ENCODE measurements at regions not wholly inside any gene's neighbourhood (a gene's known extent, or its start where the extent isn't known, plus 50 kb on each side); places are given as distances from the start of the nearest gene placed in this dataset.

DNA sequence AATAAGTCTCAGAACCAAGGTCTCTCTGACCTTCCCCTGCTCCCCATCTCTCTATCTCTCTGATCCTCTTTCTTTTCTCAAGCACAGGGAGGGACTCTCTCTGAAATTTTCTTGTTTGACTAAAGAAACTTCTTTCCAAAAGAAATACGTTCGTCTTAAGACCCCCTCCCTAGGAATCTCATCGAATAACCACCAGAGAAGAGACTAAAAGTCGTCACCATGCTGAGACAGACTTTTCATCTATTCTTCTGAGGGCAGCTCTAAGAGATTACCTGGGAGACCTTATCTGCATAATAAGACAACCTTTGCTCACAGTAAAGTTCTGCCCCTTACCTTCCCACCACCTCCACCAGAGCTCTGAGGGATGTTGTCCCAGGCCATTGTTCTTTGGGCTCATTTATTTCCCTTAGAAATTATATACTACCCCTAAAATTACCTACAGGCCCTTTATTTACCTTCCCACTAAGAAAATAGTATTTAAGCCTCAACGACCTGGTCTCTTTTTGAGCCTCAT, 133.7 kb upstream of the EEF2KMT start:
- Histone ChIP-seq H3K4me1 (ENCODE audit: control insufficient read depth, extremely low read depth, insufficient read depth, low read length) (no peaks in the 10 kb centered on the region), H3K27me3 (ENCODE audit: control insufficient read depth, insufficient read depth, low read length) (no peaks in the 10 kb centered on the region), H3K36me3 (ENCODE audit: control insufficient read depth, insufficient read depth, low read length) (no peaks in the 10 kb centered on the region), H3K9me3 (ENCODE audit: control insufficient read depth, insufficient read depth, low read depth, low read length) (no peaks in the 10 kb centered on the region), H3K9ac (ENCODE audit: insufficient read depth, low read length) (no peak overlapping the region), H2AFZ (ENCODE audit: low read length) (no peak overlapping the region), H3K79me2 (ENCODE audit: control insufficient read depth, insufficient read depth, low read length) (no peaks in the 10 kb centered on the region), H3K27ac (ENCODE audit: insufficient read depth, low read length) (no peak overlapping the region), H3K4me2 (ENCODE audit: extremely low read depth, insufficient read depth, low read length) (no peak overlapping the region), H3K4me3 (replicated peaks in 1 of 4; ENCODE audit: control extremely low read depth in 1 of 4, insufficient read depth in 1 of 4, low read depth in 3 of 4, low read length in 4 of 4) (no peak overlapping the region), H4K20me1 (ENCODE audit: control insufficient read depth, extremely low read depth, insufficient read depth, low read length) (no peaks in the 10 kb centered on the region)
- no peak for DNase-seq (ENCODE audit: low read depth in 2 of 2)
- no peak for TF ChIP-seq EZH2 (IDR thresholded peaks at IDR 0.05; ENCODE audit: low read length, missing control alignments)
- TF ChIP-seq, protein P1, sequence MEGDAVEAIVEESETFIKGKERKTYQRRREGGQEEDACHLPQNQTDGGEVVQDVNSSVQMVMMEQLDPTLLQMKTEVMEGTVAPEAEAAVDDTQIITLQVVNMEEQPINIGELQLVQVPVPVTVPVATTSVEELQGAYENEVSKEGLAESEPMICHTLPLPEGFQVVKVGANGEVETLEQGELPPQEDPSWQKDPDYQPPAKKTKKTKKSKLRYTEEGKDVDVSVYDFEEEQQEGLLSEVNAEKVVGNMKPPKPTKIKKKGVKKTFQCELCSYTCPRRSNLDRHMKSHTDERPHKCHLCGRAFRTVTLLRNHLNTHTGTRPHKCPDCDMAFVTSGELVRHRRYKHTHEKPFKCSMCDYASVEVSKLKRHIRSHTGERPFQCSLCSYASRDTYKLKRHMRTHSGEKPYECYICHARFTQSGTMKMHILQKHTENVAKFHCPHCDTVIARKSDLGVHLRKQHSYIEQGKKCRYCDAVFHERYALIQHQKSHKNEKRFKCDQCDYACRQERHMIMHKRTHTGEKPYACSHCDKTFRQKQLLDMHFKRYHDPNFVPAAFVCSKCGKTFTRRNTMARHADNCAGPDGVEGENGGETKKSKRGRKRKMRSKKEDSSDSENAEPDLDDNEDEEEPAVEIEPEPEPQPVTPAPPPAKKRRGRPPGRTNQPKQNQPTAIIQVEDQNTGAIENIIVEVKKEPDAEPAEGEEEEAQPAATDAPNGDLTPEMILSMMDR (conservative IDR thresholded peaks at IDR 0.05 in 1 of 2, IDR thresholded peaks at IDR 0.05 in 1 of 2; ENCODE audit: low read depth in 1 of 2, low read length in 2 of 2): no peak

GRCh38 chr16:5228369-5228768, 130.8 kb upstream of the EEF2KMT start:
- H4K20me1 ChIP-seq (ENCODE audit: control insufficient read depth, extremely low read depth, insufficient read depth, low read length): no peaks in the 10 kb centered on the region
- TF ChIP-seq, protein P1 (conservative IDR thresholded peaks at IDR 0.05 in 1 of 2, IDR thresholded peaks at IDR 0.05 in 1 of 2; ENCODE audit: low read depth in 1 of 2, low read length in 2 of 2): no peak

GRCh38 chr16:5225931-5226655, 128.5 kb upstream of the EEF2KMT start:
- H3K9me3 ChIP-seq (ENCODE audit: control insufficient read depth, insufficient read depth, low read depth, low read length): no peaks in the 10 kb centered on the region
- H4K20me1 ChIP-seq (ENCODE audit: control insufficient read depth, extremely low read depth, insufficient read depth, low read length): no peaks in the 10 kb centered on the region
- H3K79me2 ChIP-seq (ENCODE audit: control insufficient read depth, insufficient read depth, low read length): no peaks in the 10 kb centered on the region
- H3K4me1 ChIP-seq (ENCODE audit: control insufficient read depth, extremely low read depth, insufficient read depth, low read length): no peaks in the 10 kb centered on the region
- no peak overlapping the region for H3K4me3 ChIP-seq (replicated peaks in 1 of 4; ENCODE audit: control extremely low read depth in 1 of 4, insufficient read depth in 1 of 4, low read depth in 3 of 4, low read length in 4 of 4)
- no peak for TF ChIP-seq EZH2 (IDR thresholded peaks at IDR 0.05; ENCODE audit: low read length, missing control alignments)
- TF ChIP-seq, protein P1 (conservative IDR thresholded peaks at IDR 0.05 in 1 of 2, IDR thresholded peaks at IDR 0.05 in 1 of 2; ENCODE audit: low read depth in 1 of 2, low read length in 2 of 2): no peak
- no peak for DNase-seq (ENCODE audit: low read depth in 2 of 2)
- H3K9ac ChIP-seq (ENCODE audit: insufficient read depth, low read length): no peak overlapping the region
- H3K4me2 ChIP-seq (ENCODE audit: extremely low read depth, insufficient read depth, low read length): no peak overlapping the region
- H3K27me3 ChIP-seq (ENCODE audit: control insufficient read depth, insufficient read depth, low read length): no peaks in the 10 kb centered on the region
- no peak overlapping the region for H3K27ac ChIP-seq (ENCODE audit: insufficient read depth, low read length)
- H2AFZ ChIP-seq (ENCODE audit: low read length): no peak overlapping the region
- H3K36me3 ChIP-seq (ENCODE audit: control insufficient read depth, insufficient read depth, low read length): no peaks in the 10 kb centered on the region

More at GRCh38 chr16:5228369-5228768, 130.8 kb upstream of the EEF2KMT start:
- H3K36me3 ChIP-seq (ENCODE audit: control insufficient read depth, insufficient read depth, low read length): no peaks in the 10 kb centered on the region
- no peak for DNase-seq (ENCODE audit: low read depth in 2 of 2)
- H3K9me3 ChIP-seq (ENCODE audit: control insufficient read depth, insufficient read depth, low read depth, low read length): no peaks in the 10 kb centered on the region
- no peaks in the 10 kb centered on the region for H3K27me3 ChIP-seq (ENCODE audit: control insufficient read depth, insufficient read depth, low read length)
- no peaks in the 10 kb centered on the region for H3K79me2 ChIP-seq (ENCODE audit: control insufficient read depth, insufficient read depth, low read length)
- no peak overlapping the region for H3K27ac ChIP-seq (ENCODE audit: insufficient read depth, low read length)
- no peaks in the 10 kb centered on the region for H3K4me1 ChIP-seq (ENCODE audit: control insufficient read depth, extremely low read depth, insufficient read depth, low read length)
- no peak overlapping the region for H3K4me2 ChIP-seq (ENCODE audit: extremely low read depth, insufficient read depth, low read length)
- H2AFZ ChIP-seq (ENCODE audit: low read length): no peak overlapping the region
- H3K4me3 ChIP-seq (replicated peaks in 1 of 4; ENCODE audit: control extremely low read depth in 1 of 4, insufficient read depth in 1 of 4, low read depth in 3 of 4, low read length in 4 of 4): no peak overlapping the region
- H3K9ac ChIP-seq (ENCODE audit: insufficient read depth, low read length): no peak overlapping the region

Data from fibroblast of lung (primary cell).